T-cell (primary cell): ENCODE measurements at regions not wholly inside any gene's neighbourhood (a gene's known extent, or its start where the extent isn't known, plus 50 kb on each side); places are given as distances from the start of the nearest gene placed in this dataset.

Source experiments
- ATAC-seq, 4 experiments: fragments of 200-7000 bp in 3 of 4; fragments of 150-1000 bp in 1 of 4; cut with Tn5 transposase; replicated peaks in 1 of 4; 1 replicate in 3 of 4; 2 replicates in 1 of 4; pipeline ENCODE4 v1.10.0; 2021; ENCODE audit warnings: moderate library complexity in 3 of 4, mild to moderate bottlenecking in 2 of 4, moderate number of reproducible peaks in 1 of 4
- CTCF ChIA-PET, 2 donors: fragments of 300-600 bp; sonication (Branson Sonifier 250); formaldehyde crosslinking; loops; one replicate each; lab custom pipeline; 2022; ENCODE audit warnings: antibody characterized with exemption in 2 of 2; lab: Charles Lee
- POLR2A ChIA-PET, 2 donors: fragments of 300-600 bp; sonication (Branson Sonifier 250); formaldehyde crosslinking; loops; one replicate each; lab custom pipeline; 2022; ENCODE audit warnings: antibody characterized with exemption in 2 of 2; lab: Charles Lee
- DNase-seq, 35 experiments: peaks; one replicate each; pipeline versions ENCODE4 v3.0.0 to v3.0.0-alpha.2; 2013 to 2023
- H3K27ac ChIP-seq: one replicate; pipeline ENCODE4 v1.5.1; 2013; ENCODE audit warnings: low read length
- H3K27me3 ChIP-seq, 2 experiments: replicated peaks in 1 of 2; 1 replicate in 1 of 2; 2 replicates in 1 of 2; pipeline versions ENCODE4 v1.6.1 to v1.7.0; 2013; ENCODE audit warnings: low read length in 1 of 2, mixed read lengths in 1 of 2; ENCODE audit not compliant: control insufficient read depth in 2 of 2, insufficient read depth in 2 of 2; ENCODE audit errors: extremely low read depth in 1 of 2
- H3K36me3 ChIP-seq, 2 donors: 1 replicate in 1 of 2; 2 replicates in 1 of 2; pipeline versions ENCODE4 v1.6.1 to v1.7.0; 2013; ENCODE audit warnings: low read length in 1 of 2; ENCODE audit not compliant: control insufficient read depth in 2 of 2, insufficient read depth in 1 of 2; ENCODE audit errors: extremely low read depth in 1 of 2
- H3K4me1 ChIP-seq, 2 experiments: 1 replicate in 1 of 2; 2 replicates in 1 of 2; pipeline versions ENCODE4 v1.6.1 to v1.7.0; 2013; ENCODE audit warnings: low read length in 2 of 2, mixed read lengths in 1 of 2; ENCODE audit not compliant: insufficient read depth in 2 of 2, control insufficient read depth in 1 of 2; ENCODE audit errors: extremely low read depth in 1 of 2
- H3K4me3 ChIP-seq, 2 donors: 1 replicate in 1 of 2; 2 replicates in 1 of 2; pipeline versions ENCODE4 v1.5.1 to v1.7.0; 2013; ENCODE audit warnings: mild to moderate bottlenecking in 2 of 2, low read length in 1 of 2, moderate library complexity in 1 of 2; ENCODE audit not compliant: control insufficient read depth in 1 of 2; ENCODE audit errors: extremely low read depth in 1 of 2
- H3K9me3 ChIP-seq: 2 replicates; pipeline ENCODE4 v1.7.0; 2013
- H3K27ac Mint-ChIP-seq, 2 donors: one replicate each; pipeline ENCODE4 v1.8.0; 2020 to 2021; ENCODE audit warnings: mild to moderate bottlenecking in 2 of 2, mixed read lengths in 2 of 2
- H3K27me3 Mint-ChIP-seq, 2 donors: one replicate each; pipeline ENCODE4 v1.8.0; 2021 to 2022; ENCODE audit warnings: mixed read lengths in 2 of 2
- H3K36me3 Mint-ChIP-seq: one replicate; pipeline ENCODE4 v1.8.0; 2021; ENCODE audit warnings: mixed read lengths
- H3K4me1 Mint-ChIP-seq, 3 donors: one replicate each; pipeline ENCODE4 v1.8.0; 2020 to 2022; ENCODE audit warnings: mixed read lengths in 3 of 3, mild to moderate bottlenecking in 1 of 3
- H3K4me3 Mint-ChIP-seq, 3 donors: one replicate each; pipeline ENCODE4 v1.8.0; 2020 to 2022; ENCODE audit warnings: mild to moderate bottlenecking in 3 of 3, mixed read lengths in 3 of 3, moderate library complexity in 3 of 3
- H3K9me3 Mint-ChIP-seq, 3 donors: one replicate each; pipeline ENCODE4 v1.8.0; 2020 to 2022; ENCODE audit warnings: mixed read lengths in 3 of 3
- WGBS: methylation state at CpG from one replicate; pipeline ENCODE4 v1.1.5; 2013; ENCODE audit warnings: missing lambda C conversion rate; ENCODE audit not compliant: insufficient coverage; 5-methylcytosine and 5-hydroxymethylcytosine counted together

- H3K27ac Mint-ChIP-seq: no peak overlapping the region
- H3K36me3 Mint-ChIP-seq: no peaks in the 10 kb centered on the region
- Histone ChIP-seq H3K27ac (no peak overlapping the region), H3K36me3 (no peaks in the 10 kb centered on the region), H3K27me3 (no peaks in the 10 kb centered on the region), H3K4me3 (no peak overlapping the region), H3K4me1 (no peaks in the 10 kb centered on the region), H3K9me3 (no peaks in the 10 kb centered on the region)
- no peak overlapping the region for H3K4me3 Mint-ChIP-seq
- no peaks in the 10 kb centered on the region for H3K4me1 Mint-ChIP-seq
- no peaks in the 10 kb centered on the region for H3K27me3 Mint-ChIP-seq
- WGBS: no CpG with 5 or more reads among the region's 2 CpGs
- ATAC-seq (no peak), DNase-seq (no peak)
- no peaks in the 10 kb centered on the region for H3K9me3 Mint-ChIP-seq
- ChIA-PET POLR2A (no interaction called here), CTCF (no interaction called here)
Observed at GRCh38 chr1:101683136-101683535, 313.6 kb downstream of the OLFM3 start.

DNA sequence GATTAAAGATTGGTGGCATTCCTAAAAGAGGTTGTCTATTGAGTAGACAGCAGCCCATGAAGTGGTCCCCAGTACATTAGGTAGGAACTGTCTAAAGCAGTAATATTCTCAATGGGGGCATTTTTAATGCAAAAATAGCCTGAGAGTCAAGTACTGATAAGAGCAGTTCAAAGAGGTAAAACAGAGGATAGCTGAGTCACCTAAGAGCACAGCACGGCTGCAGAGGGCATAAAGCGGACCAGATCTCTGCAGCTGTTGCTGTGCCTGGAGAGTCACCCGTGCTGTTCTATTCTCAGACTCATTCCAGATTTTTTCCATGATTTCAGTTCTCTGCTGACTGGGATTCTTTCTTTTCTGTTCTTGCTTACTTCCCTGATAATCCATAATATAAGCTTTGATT, 313.2 kb downstream of the OLFM3 start:
- Histone ChIP-seq H3K27me3 (no peaks in the 10 kb centered on the region), H3K4me1 (no peaks in the 10 kb centered on the region), H3K36me3 (no peaks in the 10 kb centered on the region), H3K9me3 (no peaks in the 10 kb centered on the region), H3K27ac (no peak overlapping the region), H3K4me3 (no peak overlapping the region)
- 60% methylated on average over 1 of the region's 3 CpGs for WGBS
- ChIA-PET CTCF (no interaction called here), POLR2A (no interaction called here)
- ATAC-seq: no peak
- Mint-ChIP-seq H3K27ac (no peak overlapping the region), H3K9me3 (no peaks in the 10 kb centered on the region), H3K4me3 (no peak overlapping the region), H3K36me3 (no peaks in the 10 kb centered on the region), H3K27me3 (no peaks in the 10 kb centered on the region), H3K4me1 (no peaks in the 10 kb centered on the region)
- no peak for DNase-seq

DNA sequence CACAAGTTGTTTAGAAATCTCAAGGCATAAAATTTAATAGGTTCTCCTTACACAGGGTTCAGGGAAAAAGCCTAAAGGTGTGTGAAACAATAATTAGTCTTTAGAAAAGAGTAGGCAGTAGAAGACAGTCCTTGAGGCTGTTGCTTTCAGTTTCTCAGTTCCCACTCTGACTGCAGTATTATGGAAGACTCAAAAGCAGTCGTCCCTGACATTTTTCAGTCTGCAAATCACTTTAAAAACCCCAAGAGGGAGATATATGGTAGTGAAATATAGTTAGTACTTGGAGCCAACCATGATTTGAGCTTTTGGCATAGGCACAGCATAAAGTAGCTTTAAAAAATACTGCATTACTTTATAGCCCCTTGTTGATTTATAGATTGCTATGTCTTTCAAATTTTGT, 299.7 kb downstream of the OLFM3 start:
- ChIA-PET POLR2A (no interaction called here), CTCF (no interaction called here)
- Mint-ChIP-seq H3K4me1 (no peaks in the 10 kb centered on the region), H3K27ac (no peak overlapping the region), H3K27me3 (peaks cover 9 to 26% of the 10 kb centered on the region in 2 donors), H3K9me3 (no peaks in the 10 kb centered on the region), H3K4me3 (no peak overlapping the region), H3K36me3 (no peaks in the 10 kb centered on the region)
- no peak for DNase-seq
- Histone ChIP-seq H3K27ac (no peak overlapping the region), H3K36me3 (no peaks in the 10 kb centered on the region), H3K27me3 (no peaks in the 10 kb centered on the region), H3K9me3 (no peaks in the 10 kb centered on the region), H3K4me1 (no peaks in the 10 kb centered on the region), H3K4me3 (no peak overlapping the region)
- WGBS: no CpG with 5 or more reads among the region's 1 CpG
- no peak for ATAC-seq

DNA sequence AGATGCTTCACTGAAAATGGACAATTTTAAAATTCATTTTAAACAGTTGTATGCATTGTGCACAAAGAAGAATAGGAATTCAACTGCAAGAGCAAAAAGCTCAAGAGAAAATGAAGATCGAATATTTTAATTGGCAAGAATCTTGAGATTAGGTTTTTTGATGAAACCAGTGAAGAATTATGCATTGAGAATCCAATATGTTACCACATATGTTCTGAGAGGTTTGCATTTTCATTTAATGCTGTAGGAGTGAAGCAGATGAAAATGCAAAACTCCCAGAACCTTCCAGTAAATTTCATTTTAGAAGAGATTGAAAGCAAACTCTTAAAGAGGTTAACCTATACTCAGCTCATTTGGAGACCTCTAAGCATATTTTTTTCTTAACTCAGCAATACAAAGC, 298.0 kb downstream of the OLFM3 start:
- H3K4me3 ChIP-seq: no peak overlapping the region
- no peaks in the 10 kb centered on the region for H3K9me3 ChIP-seq
- H3K4me1 ChIP-seq: no peaks in the 10 kb centered on the region
- Mint-ChIP-seq H3K27me3 (peaks cover 16 to 28% of the 10 kb centered on the region in 2 donors), H3K4me3 (no peak overlapping the region), H3K9me3 (no peaks in the 10 kb centered on the region), H3K27ac (no peak overlapping the region), H3K4me1 (no peaks in the 10 kb centered on the region), H3K36me3 (no peaks in the 10 kb centered on the region)
- H3K27me3 ChIP-seq: no peaks in the 10 kb centered on the region
- DNase-seq (no peak), ATAC-seq (no peak)
- ChIA-PET POLR2A (no interaction called here), CTCF (no interaction called here)
- 50% methylated on average over 1 of the region's 1 CpG for WGBS
- H3K27ac ChIP-seq: no peak overlapping the region
- no peaks in the 10 kb centered on the region for H3K36me3 ChIP-seq

DNA sequence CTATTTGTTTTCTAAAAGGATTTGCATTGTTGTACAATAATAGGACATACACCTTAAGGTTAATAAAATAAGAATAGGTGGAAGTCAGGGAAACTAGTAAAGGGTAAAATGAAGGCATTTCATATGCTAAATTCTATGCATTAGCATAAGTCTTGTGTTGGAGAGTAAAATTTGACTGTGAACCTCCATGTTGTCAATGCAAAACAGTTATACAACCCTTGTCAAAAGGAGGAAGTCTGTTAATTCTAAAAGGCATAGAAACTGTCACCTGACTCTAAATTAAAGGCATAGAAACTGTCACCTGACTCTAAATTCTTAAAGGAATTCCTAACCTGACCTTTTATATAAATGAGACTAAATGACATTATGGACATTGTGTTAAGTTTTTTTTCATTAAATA, 291.8 kb downstream of the OLFM3 start:
- H3K27ac Mint-ChIP-seq: no peak overlapping the region
- H3K27me3 Mint-ChIP-seq: peaks cover 9 to 13% of the 10 kb centered on the region in 2 donors
- H3K4me1 ChIP-seq: no peaks in the 10 kb centered on the region
- H3K4me3 ChIP-seq: no peak overlapping the region
- no peaks in the 10 kb centered on the region for H3K9me3 Mint-ChIP-seq
- DNase-seq: no peak
- H3K4me1 Mint-ChIP-seq: no peaks in the 10 kb centered on the region
- H3K4me3 Mint-ChIP-seq: no peak overlapping the region
- no peaks in the 10 kb centered on the region for H3K9me3 ChIP-seq
- no peak for ATAC-seq
- POLR2A ChIA-PET: no interaction called here
- no peaks in the 10 kb centered on the region for H3K27me3 ChIP-seq
- no peaks in the 10 kb centered on the region for H3K36me3 ChIP-seq
- H3K36me3 Mint-ChIP-seq: no peaks in the 10 kb centered on the region
- CTCF ChIA-PET: no interaction called here
- H3K27ac ChIP-seq: no peak overlapping the region

DNA sequence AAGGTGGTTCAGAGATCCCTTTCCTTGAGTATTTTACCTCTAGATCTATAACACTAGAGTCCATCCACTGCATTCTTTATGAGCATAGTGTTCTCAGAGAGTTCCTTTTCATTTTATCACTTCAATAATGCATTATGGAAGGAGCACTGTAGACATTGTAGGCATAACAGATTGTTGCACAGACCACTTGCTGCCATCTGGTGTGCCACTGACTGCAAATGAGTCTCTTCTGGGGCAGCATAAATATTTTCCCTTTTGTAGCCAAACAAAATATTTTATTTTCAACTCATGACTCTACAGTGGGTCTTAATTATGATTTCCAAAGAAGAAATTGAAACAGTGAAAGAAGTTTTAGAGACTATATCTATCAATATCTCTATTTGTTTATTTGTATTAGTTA, 290.4 kb downstream of the OLFM3 start:
- ChIA-PET POLR2A (no interaction called here), CTCF (interaction anchor here in 1 of 2 donors (0.6 kb wide), 1 partner anchor 11 kb away, joined by 4 read pairs; no protein-coding TSS in a partner anchor)
- Histone ChIP-seq H3K4me3 (no peak overlapping the region), H3K27me3 (no peaks in the 10 kb centered on the region), H3K9me3 (no peaks in the 10 kb centered on the region), H3K27ac (no peak overlapping the region), H3K36me3 (no peaks in the 10 kb centered on the region), H3K4me1 (no peaks in the 10 kb centered on the region)
- no peaks in the 10 kb centered on the region for H3K9me3 Mint-ChIP-seq
- ATAC-seq (no peak), DNase-seq (no peak)
- no peaks in the 10 kb centered on the region for H3K36me3 Mint-ChIP-seq
- H3K27ac Mint-ChIP-seq: no peak overlapping the region
- H3K4me1 Mint-ChIP-seq: no peaks in the 10 kb centered on the region
- peaks cover 6 to 9% of the 10 kb centered on the region in 2 donors for H3K27me3 Mint-ChIP-seq
- H3K4me3 Mint-ChIP-seq: no peak overlapping the region

DNA sequence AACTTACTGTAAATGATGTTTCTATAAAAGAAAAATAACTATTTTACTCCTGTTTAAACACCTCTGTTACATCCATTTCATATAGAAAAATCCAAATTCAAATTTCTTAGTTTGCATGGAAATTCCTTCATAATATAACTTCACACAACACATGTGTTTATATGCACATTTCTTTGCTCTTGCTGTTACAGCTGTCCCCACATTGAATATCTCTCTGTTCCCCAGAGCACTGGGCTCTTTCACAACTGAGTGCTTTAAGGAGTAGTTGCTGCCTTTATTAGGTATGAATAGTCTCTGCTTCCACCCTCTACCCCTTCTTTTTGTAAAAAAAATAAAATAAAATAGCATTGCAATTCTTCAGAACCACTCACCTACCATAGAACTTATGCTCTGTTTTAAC, 287.0 kb downstream of the OLFM3 start:
- Mint-ChIP-seq H3K4me1 (no peaks in the 10 kb centered on the region), H3K9me3 (no peaks in the 10 kb centered on the region), H3K27me3 (no peaks in the 10 kb centered on the region), H3K27ac (no peak overlapping the region), H3K36me3 (no peaks in the 10 kb centered on the region), H3K4me3 (no peak overlapping the region)
- no peak overlapping the region for H3K4me3 ChIP-seq
- DNase-seq (no peak), ATAC-seq (no peak)
- H3K4me1 ChIP-seq: no peaks in the 10 kb centered on the region
- no peaks in the 10 kb centered on the region for H3K9me3 ChIP-seq
- ChIA-PET POLR2A (no interaction called here), CTCF (interaction anchor here in 1 of 2 donors (0.6 kb wide), 1 partner anchor 203 kb away, joined by 4 read pairs; no protein-coding TSS in a partner anchor)
- H3K36me3 ChIP-seq: no peaks in the 10 kb centered on the region
- no peak overlapping the region for H3K27ac ChIP-seq
- no peaks in the 10 kb centered on the region for H3K27me3 ChIP-seq
